ENCODE measurements at regions not wholly inside any gene's neighbourhood (a gene's known extent, or its start where the extent isn't known, plus 50 kb on each side); places are given as distances from the start of the nearest gene placed in this dataset.

- H3K4me2 ChIP-seq (ENCODE audit: low read length), result no peak overlapping the region
- H3K27me3 ChIP-seq (ENCODE audit: low read length), result no peaks in the 10 kb centered on the region
- no peaks in the 10 kb centered on the region for H4K20me1 ChIP-seq (ENCODE audit: low read length)
- no peak overlapping the region for H3K4me3 ChIP-seq (ENCODE audit: low read length)
- no peaks in the 10 kb centered on the region for H3K79me2 ChIP-seq (ENCODE audit: low read length)
- H3F3A ChIP-seq (ENCODE audit: low read length, unreplicated experiment), result no peaks in the 10 kb centered on the region
- H3K4me1 ChIP-seq (ENCODE audit: insufficient read depth, low read length), result peaks cover 2% of the 10 kb centered on the region; the same call in 1 of the 2 replicates
- BruUV-seq (replicated peaks), result no TSS peak
- H3K27ac ChIP-seq (ENCODE audit: low read length), result no peak overlapping the region
- ATAC-seq (no peak), DNase-seq (no peak)
- CTCF ChIA-PET, result no interaction called here
- H3K36me3 ChIP-seq (ENCODE audit: low read depth, low read length), result no peaks in the 10 kb centered on the region
- H2AFZ ChIP-seq (ENCODE audit: low read length), result no peak overlapping the region
- POLR2A ChIA-PET (ENCODE audit: unreplicated experiment), result no interaction called here
- no peak overlapping the region for H3K9ac ChIP-seq (ENCODE audit: low read length)
- TF ChIP-seq EZH2phosphoT487 (IDR thresholded peaks at IDR 0.05; ENCODE audit: borderline replicate concordance, low read length) (no peak), CTCF (conservative IDR thresholded peaks at IDR 0.05; ENCODE audit: low read depth, low read length) (no peak), EZH2 (IDR thresholded peaks at IDR 0.05; ENCODE audit: low read length, unreplicated experiment) (no peak)
- no peaks in the 10 kb centered on the region for H3K9me3 ChIP-seq (ENCODE audit: low read length)
- H3K9me2 ChIP-seq (replicated peaks; ENCODE audit: low read length), result 0 out of 2 replicates have a peak, but pooled peaks cover 3% of the 10 kb centered on the region
- intact Hi-C loops (cut with micrococcal nuclease), result no loop called here
Observed at GRCh38 chr3:178201714-178202113, 334.5 kb upstream of the KCNMB2 start.

GRCh38 chr3:178202194-178202593, 334.0 kb upstream of the KCNMB2 start:
- peaks cover 2% of the 10 kb centered on the region; the same call in 1 of the 2 replicates for H3K4me1 ChIP-seq (ENCODE audit: insufficient read depth, low read length)
- 0 out of 2 replicates have a peak, but pooled peaks cover 3% of the 10 kb centered on the region for H3K9me2 ChIP-seq (replicated peaks; ENCODE audit: low read length)
- no peak overlapping the region for H3K27ac ChIP-seq (ENCODE audit: low read length)
- POLR2A ChIA-PET (ENCODE audit: unreplicated experiment), result no interaction called here
- no peak overlapping the region for H3K4me3 ChIP-seq (ENCODE audit: low read length)
- H2AFZ ChIP-seq (ENCODE audit: low read length), result no peak overlapping the region
- no peaks in the 10 kb centered on the region for H3F3A ChIP-seq (ENCODE audit: low read length, unreplicated experiment)
- no peaks in the 10 kb centered on the region for H3K79me2 ChIP-seq (ENCODE audit: low read length)
- no peaks in the 10 kb centered on the region for H3K9me3 ChIP-seq (ENCODE audit: low read length)
- CTCF ChIA-PET, result no interaction called here
- ATAC-seq, result no peak
- H4K20me1 ChIP-seq (ENCODE audit: low read length), result no peaks in the 10 kb centered on the region
- H3K4me2 ChIP-seq (ENCODE audit: low read length), result no peak overlapping the region
- intact Hi-C loops (cut with micrococcal nuclease), result no loop called here
- TF ChIP-seq EZH2phosphoT487 (IDR thresholded peaks at IDR 0.05; ENCODE audit: borderline replicate concordance, low read length), result no peak
- no peak for TF ChIP-seq EZH2 (IDR thresholded peaks at IDR 0.05; ENCODE audit: low read length, unreplicated experiment)
- no peak for TF ChIP-seq CTCF (conservative IDR thresholded peaks at IDR 0.05; ENCODE audit: low read depth, low read length)
- no peak overlapping the region for H3K9ac ChIP-seq (ENCODE audit: low read length)
- BruUV-seq (replicated peaks), result no TSS peak
- no peak for DNase-seq
- H3K36me3 ChIP-seq (ENCODE audit: low read depth, low read length), result no peaks in the 10 kb centered on the region
- no peaks in the 10 kb centered on the region for H3K27me3 ChIP-seq (ENCODE audit: low read length)

GRCh38 chr3:178203165-178203564, 333.1 kb upstream of the KCNMB2 start:
- intact Hi-C loops (cut with micrococcal nuclease), result no loop called here
- Histone ChIP-seq H3K4me3 (ENCODE audit: low read length) (no peak overlapping the region), H3K4me1 (ENCODE audit: insufficient read depth, low read length) (peaks cover 2% of the 10 kb centered on the region; the same call in 1 of the 2 replicates), H3K79me2 (ENCODE audit: low read length) (no peaks in the 10 kb centered on the region), H2AFZ (ENCODE audit: low read length) (no peak overlapping the region), H3F3A (ENCODE audit: low read length, unreplicated experiment) (no peaks in the 10 kb centered on the region), H3K36me3 (ENCODE audit: low read depth, low read length) (no peaks in the 10 kb centered on the region), H3K4me2 (ENCODE audit: low read length) (no peak overlapping the region), H3K27ac (ENCODE audit: low read length) (no peak overlapping the region), H3K9me3 (ENCODE audit: low read length) (no peaks in the 10 kb centered on the region), H3K9me2 (replicated peaks; ENCODE audit: low read length) (0 out of 2 replicates have a peak, but pooled peaks cover 3% of the 10 kb centered on the region), H3K9ac (ENCODE audit: low read length) (no peak overlapping the region), H4K20me1 (ENCODE audit: low read length) (no peaks in the 10 kb centered on the region), H3K27me3 (ENCODE audit: low read length) (no peaks in the 10 kb centered on the region)
- no peak for DNase-seq
- no TSS peak for BruUV-seq (replicated peaks)
- ATAC-seq, result no peak
- TF ChIP-seq EZH2phosphoT487 (IDR thresholded peaks at IDR 0.05; ENCODE audit: borderline replicate concordance, low read length), result no peak
- no peak for TF ChIP-seq EZH2 (IDR thresholded peaks at IDR 0.05; ENCODE audit: low read length, unreplicated experiment)
- no peak for TF ChIP-seq CTCF (conservative IDR thresholded peaks at IDR 0.05; ENCODE audit: low read depth, low read length)
- CTCF ChIA-PET, result no interaction called here
- POLR2A ChIA-PET (ENCODE audit: unreplicated experiment), result no interaction called here

Measured in PC-3 (cell line).